ENCODE measurements at regions not wholly inside any gene's neighbourhood (a gene's known extent, or its start where the extent isn't known, plus 50 kb on each side); places are given as distances from the start of the nearest gene placed in this dataset.
"Not testable (repeated sequence)": the region's sequence is repeated elsewhere in the genome, so short reads cannot be mapped to it uniquely, and the experiment has no call there.

DNA sequence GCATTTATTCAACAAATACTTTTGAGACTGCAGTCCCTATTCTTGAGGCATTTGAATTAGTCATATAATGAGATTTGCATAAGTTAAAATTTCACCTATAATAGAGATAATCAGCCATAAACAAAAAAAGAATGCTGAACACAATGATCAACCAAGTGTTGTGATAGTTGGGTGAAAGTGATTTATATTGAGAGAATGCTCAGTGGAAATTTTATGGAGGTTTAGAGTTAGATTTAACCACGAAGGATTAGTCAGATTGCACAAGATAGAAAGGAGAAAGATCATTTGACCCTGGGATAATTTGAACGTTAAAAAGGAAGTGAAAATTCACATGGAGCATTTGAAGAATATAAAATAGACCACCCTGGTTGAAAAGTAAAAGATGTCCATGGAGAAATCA, 356.2 kb downstream of the NPR3 start:
- DNase-seq (ENCODE audit: low read depth in 2 of 2), result no peak

- DNase-seq (ENCODE audit: low read depth in 2 of 2), result no peak
These were observed 357.7 kb downstream of the NPR3 start for GRCh38 chr5:33068786-33069185.

GRCh38 chr5:33072296-33072695, 361.2 kb downstream of the NPR3 start:
- DNase-seq (ENCODE audit: low read depth in 2 of 2), result no peak

- no peak for DNase-seq (ENCODE audit: low read depth in 2 of 2)
These were observed 361.6 kb downstream of the NPR3 start for GRCh38 chr5:33072726-33073125.

DNA sequence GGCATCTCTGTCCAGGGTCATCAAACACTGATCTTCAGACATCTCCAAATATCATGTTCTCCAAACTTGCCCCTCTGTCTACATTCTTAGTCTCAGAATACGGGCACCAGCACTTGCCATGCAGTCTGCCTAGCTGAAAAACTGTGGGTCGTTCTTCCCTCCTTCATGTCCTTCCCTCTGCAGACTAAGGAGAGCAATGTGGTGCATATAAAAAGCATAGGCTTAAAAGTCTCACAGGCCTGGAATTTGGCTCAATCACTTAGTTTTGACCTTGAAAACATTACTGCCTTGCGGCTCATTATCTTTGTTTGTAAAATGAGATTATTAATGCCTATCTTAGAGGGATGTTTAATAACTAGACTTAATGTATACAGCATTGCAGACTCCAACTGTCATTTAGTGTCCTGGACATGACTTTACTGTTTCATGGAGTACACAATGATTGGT, 362.8 kb downstream of the NPR3 start:
- DNase-seq (ENCODE audit: low read depth in 2 of 2), result no peak

DNA sequence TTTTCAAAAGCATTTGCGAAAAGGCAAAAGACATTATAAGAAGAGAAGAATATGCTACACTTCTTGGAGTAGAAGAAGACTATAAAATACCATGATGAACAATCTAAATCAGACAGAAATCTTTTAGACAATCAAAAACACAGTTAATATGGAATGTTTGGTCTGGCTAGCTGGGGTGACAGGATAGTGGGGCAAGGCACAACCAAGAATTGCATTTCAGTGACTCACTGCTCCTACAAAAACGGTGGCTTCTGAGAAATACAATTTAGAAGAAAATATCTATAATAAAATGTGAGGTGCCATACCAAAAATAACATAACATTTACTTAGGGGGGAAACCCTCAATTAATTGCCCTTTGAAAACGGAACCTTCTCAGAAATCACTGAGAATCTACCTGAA, 363.4 kb downstream of the NPR3 start:
- no peak for DNase-seq (ENCODE audit: low read depth in 2 of 2)

DNA sequence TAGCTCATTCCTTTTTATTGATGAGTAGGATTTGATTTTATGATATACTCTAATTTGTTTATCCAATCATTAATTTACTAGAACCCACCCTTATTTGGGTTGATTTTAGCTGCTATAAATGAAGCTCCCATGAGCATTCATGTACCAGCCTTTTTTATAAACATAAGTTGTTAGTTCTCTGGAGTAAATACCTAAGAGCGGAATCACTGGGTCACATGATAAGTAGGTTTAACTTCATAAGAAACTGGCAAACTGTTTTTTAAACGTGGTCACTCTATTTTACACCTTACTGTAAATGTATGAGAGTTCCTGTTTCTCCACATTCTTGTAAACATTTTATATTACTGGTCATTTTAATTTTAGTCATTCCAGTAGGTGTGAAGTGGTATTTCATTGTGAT, 364.6 kb downstream of the NPR3 start:
- no peak for DNase-seq (ENCODE audit: low read depth in 2 of 2)

DNA sequence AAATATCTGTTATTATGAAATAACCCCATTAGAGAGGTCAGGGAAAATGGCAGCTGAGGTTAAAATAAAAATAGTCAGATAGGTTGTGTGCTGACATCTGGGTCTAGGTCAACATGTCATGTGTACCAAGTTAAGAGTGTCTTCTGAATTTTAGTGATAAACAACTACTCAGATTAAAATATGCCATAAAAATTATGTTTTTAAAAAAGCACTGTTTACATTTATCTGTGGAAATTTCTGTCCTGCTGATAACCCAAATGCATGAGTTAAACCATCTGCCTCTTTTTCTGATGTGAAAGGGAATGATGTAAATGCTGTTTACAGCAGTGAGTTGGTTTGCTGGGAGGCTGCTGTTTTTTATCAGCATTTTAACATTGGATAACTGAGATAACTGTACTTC, 361.2 kb upstream of the TARS1 start:
- no peak for DNase-seq (ENCODE audit: low read depth in 2 of 2)

- no peak for DNase-seq (ENCODE audit: low read depth in 2 of 2)
These were observed 360.5 kb upstream of the TARS1 start for GRCh38 chr5:33080287-33080686.

DNA sequence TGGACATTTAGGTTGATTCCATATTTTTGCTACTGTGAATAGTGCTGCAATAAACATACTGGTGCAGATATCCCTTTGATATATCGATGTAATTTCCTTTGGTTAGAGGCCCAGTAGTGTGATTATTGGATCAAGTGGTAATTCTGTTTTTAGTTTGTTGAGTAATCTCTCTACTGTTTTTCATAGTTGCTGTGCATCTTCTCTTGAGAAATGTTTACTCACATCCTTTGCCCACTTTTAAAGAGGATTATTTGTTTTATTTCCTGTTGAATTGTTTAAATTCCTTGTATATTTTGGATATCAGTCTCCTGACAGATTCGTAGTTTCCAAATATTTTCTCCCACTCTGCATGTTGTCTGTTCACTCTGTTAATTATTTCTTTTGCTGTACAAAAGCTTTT, 352.6 kb upstream of the TARS1 start:
- no peak for DNase-seq (ENCODE audit: low read depth in 2 of 2)

DNA sequence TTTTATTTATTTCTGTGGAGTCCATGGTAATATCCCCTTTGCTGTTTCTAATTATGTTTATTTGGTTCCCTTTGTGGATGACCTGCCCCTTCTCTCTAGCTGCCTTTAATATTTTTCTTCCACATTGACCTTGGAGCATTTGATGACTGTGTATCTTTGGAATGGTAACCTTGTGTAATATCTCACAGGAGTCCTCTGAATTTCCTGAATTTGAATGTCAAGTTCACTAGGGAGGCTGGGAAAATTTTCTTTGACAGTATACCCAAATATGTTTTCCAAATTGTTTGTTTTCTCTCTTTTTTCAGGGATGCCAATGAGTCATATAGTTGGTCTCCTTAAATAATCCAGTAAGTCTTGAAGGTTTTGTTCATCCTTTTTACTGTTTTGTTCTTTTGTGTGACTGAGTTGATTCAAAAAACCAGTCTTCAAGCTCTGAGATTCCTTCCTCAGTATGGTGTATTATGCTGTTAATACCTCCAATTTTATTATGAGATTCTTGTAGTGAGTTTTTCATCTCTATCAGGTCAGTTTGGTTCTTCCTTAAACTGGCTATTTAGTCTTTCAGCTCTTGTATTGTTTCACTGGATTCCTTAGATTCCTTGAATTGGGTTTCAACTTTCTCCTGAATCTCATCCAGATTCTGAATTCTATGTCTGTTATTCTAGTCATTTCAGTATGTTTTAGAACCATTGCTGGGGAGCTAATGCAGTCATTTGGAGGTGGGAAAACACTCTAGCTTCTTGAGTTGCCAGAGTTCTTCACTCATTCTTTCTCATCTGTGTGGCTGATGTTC, 349.0 kb upstream of the TARS1 start:
- DNase-seq (ENCODE audit: low read depth in 2 of 2), result no peak

GRCh38 chr5:33092719-33093118, 348.0 kb upstream of the TARS1 start:
- no peak for DNase-seq (ENCODE audit: low read depth in 2 of 2)

DNA sequence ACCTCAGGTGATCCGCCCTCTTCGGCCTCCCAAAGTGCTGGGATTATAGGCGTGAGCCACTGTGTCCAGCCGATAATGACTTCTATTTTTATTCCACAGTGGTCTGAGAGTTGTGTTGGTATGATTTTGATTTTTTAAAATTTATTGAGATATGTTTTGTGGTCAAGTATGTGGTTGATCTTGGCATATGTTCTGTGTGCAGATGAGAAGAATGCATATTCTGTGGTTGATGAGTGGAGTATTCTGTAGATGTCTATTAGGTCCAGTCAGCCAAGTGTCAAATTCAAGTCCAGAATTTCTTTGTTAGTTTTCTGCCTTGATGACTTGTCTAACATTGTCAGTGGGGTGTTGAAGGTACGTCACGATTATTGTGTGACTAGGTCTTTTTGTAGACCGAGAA, 338.2 kb upstream of the TARS1 start:
- no peak for DNase-seq (ENCODE audit: low read depth in 2 of 2)

DNA sequence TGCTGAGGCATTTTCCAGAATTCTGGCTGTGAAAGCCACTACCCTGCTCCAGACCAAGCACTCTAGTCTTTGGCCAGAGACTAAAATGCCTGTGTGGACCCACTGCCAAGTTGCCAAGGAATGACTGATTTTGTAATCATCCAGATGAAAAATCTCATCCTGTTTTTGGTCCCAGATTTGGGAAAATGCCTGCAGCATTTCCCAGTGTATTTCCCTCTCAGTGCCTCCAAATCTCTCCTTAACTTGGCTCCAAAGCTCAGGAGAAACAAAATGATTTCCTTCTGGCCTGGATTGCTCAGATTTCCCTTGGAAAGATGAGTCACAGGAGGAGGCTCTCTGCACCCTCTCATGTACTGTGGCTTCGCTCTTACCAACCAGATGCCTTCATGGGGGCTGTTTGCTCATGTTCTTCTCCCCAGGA, 335.2 kb upstream of the TARS1 start:
- DNase-seq (ENCODE audit: low read depth in 2 of 2), result peak in 1 of 2 donors; percentile 59

- DNase-seq (ENCODE audit: low read depth in 2 of 2), result peak in 1 of 2 donors; percentile 69
These were observed 330.3 kb upstream of the TARS1 start for GRCh38 chr5:33110496-33110895.

DNA sequence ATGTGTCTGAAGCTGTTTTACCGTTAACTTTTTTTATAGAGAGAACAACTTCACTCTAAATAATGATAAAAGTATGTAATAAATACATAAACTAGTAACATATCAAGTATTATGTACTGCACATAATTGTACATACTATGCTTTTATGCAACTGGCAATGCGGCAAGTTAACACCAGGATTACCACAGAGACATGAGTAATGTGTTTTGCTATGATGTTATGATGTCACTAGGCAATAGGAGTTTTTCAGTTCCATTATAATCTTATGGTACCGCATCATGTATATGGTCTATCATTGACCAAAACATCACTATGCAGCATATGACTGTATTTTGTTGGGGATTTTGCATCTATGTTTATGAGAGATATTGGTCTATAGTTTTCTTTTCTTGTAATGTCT, 326.4 kb upstream of the TARS1 start:
- no peak for DNase-seq (ENCODE audit: low read depth in 2 of 2)

DNA sequence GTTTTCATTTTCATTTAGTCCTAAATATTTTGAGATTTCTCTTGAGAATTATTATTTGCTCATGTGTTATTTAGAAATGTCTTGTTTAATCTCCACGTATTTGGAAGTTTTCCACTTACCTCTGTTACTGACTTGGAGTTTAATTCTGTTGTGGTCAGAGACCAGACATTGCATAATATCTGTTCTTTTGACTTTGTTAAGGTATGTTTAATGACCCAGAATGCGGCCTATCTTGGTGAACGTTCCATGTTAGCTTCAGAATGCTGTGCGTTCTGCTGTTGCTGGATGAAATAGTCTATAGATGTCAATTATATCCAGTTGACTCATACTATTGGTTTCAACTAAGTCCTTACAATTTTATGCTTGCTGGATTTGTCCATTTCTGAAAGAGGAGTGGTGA, 325.3 kb upstream of the TARS1 start:
- no peak for DNase-seq (ENCODE audit: low read depth in 2 of 2)

GRCh38 chr5:33118761-33119415, 321.9 kb upstream of the TARS1 start:
- no peak for DNase-seq (ENCODE audit: low read depth in 2 of 2)

DNA sequence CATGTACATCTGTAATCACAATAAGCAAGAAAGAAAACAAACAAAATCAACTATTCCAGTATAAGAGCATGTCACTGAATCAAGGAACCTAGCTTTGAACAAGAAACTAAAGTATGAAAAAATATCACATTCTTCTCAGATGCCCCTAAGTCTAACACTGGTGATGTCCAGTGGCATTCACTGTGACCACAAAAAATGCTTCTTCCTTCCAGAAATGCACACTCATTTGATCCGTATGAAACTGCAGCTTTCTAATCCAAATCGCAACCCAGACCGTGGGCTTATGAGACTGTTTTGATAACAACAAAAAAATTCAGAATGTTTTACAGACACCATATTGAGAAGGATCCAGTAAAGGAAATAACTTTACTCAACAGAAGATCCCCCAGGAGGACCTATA, 320.1 kb upstream of the TARS1 start:
- no peak for DNase-seq (ENCODE audit: low read depth in 2 of 2)

GRCh38 chr5:33129309-33129708, 311.5 kb upstream of the TARS1 start:
- no peak for DNase-seq (ENCODE audit: low read depth in 2 of 2)

DNA sequence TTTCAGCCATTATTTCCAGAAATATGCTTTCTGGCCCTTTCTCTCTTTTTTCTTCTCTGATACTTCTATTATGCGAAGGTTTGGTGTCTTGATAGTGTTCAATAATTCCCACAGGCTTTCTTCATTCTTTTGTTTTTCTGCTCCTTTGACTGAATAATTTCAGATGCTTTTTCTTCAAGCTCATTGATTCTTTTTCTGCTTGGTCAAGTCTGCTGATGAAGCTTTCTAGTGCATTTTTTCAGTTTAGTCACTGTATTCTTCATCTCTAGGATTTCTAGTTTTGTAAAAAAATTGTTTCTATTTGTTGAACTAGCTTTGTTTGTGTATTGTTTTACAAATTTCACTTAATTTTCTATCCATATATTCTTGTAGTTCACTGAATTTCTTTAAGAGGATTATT, 304.0 kb upstream of the TARS1 start:
- no peak for DNase-seq (ENCODE audit: low read depth in 2 of 2)

DNA sequence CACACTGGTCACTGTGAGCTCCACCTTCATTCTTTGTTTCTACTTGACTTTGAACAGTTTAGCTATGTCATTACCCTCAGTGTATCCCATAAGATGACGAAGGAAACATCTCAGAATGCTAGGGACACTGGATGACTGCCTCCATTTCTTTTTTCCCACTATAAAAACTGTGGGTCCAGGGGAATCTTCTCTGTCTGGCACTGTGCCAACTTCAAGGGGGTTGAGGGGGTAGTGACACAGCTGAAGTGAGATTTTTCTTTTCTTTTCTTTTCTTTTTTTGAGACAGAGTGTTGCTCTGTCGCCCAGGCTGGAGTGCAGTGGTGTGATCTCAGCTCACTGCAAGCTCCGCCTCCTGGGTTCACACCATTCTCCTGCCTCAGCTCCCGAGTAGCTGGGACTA, 302.6 kb upstream of the TARS1 start:
- DNase-seq (ENCODE audit: low read depth in 2 of 2), result not testable (repeated sequence)

DNA sequence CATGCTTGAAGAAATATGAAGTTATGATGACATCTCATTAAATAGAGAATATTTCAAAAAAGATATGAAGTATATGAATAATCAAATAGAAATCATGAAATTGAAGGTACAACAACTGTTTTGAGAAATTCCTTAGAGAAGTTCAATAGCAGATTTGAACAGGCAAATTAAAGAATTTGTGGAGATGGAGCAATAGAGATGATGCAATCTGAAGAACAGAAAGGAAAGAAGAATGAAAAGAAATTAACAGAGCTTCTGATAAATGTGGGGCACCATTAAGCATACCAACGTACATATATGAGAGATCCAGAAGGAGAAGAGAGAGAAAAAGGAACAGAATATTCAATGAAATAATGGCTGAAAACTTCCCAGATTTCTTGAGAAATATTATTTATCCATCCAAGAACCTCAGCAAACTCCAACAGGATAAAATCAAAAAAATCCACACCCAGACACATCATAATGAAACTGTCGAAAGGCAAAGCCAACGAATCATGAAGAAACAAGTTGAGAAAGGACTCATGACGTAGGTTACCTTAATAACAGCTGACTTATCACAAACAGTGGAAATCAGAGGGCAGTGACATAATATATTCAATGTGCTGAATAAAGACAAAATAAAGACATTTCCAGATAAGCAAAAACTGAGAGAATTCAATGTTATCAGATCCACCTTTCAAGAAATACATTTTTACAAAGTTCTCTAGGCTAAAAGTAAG, 297.2 kb upstream of the TARS1 start:
- no peak for DNase-seq (ENCODE audit: low read depth in 2 of 2)
